ENCODE measurements at regions not wholly inside any gene's neighbourhood (a gene's known extent, or its start where the extent isn't known, plus 50 kb on each side); places are given as distances from the start of the nearest gene placed in this dataset.

GRCh38 chr13:110773480-110773879, 60.0 kb downstream of the ING1 start:
- no peak for DNase-seq

GRCh38 chr13:110774051-110774450, 60.6 kb downstream of the ING1 start:
- DNase-seq: no peak

- DNase-seq: no peak
Observed at GRCh38 chr13:110774490-110774889, 61.0 kb downstream of the ING1 start.

- DNase-seq: no peak
Observed at GRCh38 chr13:110775576-110775975, 62.1 kb downstream of the ING1 start.

GRCh38 chr13:110777251-110777820, 63.8 kb downstream of the ING1 start:
- no peak for DNase-seq

- no peak for DNase-seq
Observed at GRCh38 chr13:110779022-110779421, 65.5 kb downstream of the ING1 start.

- no peak for DNase-seq
Observed at GRCh38 chr13:110780422-110780821, 66.9 kb downstream of the ING1 start.

GRCh38 chr13:110782185-110782584, 68.7 kb downstream of the ING1 start:
- no peak for DNase-seq

- no peak for DNase-seq
Observed at GRCh38 chr13:110784704-110785103, 71.2 kb downstream of the ING1 start.

- no peak for DNase-seq
Observed at GRCh38 chr13:110788778-110789177, 75.3 kb downstream of the ING1 start.

GRCh38 chr13:110789871-110790270, 76.4 kb downstream of the ING1 start:
- no peak for DNase-seq

GRCh38 chr13:110790371-110790770, 76.9 kb downstream of the ING1 start:
- no peak for DNase-seq

- DNase-seq: no peak
Observed at GRCh38 chr13:110794209-110794608, 80.7 kb downstream of the ING1 start.

GRCh38 chr13:110797230-110797877, 83.9 kb downstream of the ING1 start:
- no peak for DNase-seq

GRCh38 chr13:110798081-110798994, 84.8 kb downstream of the ING1 start:
- DNase-seq: no peak

GRCh38 chr13:110799246-110800236, 86.0 kb downstream of the ING1 start:
- DNase-seq: no peak

- no peak for DNase-seq
Observed at GRCh38 chr13:110801044-110801443, 87.5 kb downstream of the ING1 start.

- no peak for DNase-seq
Observed at GRCh38 chr13:110802260-110802659, 88.8 kb downstream of the ING1 start.

- DNase-seq: no peak
Observed at GRCh38 chr13:110806636-110807035, 93.1 kb downstream of the ING1 start.

GRCh38 chr13:110807546-110807945, 94.0 kb downstream of the ING1 start:
- no peak for DNase-seq

- no peak for DNase-seq
Observed at GRCh38 chr13:110808138-110808537, 94.6 kb downstream of the ING1 start.

GRCh38 chr13:110809871-110810486, 96.5 kb downstream of the ING1 start:
- DNase-seq: no peak

All from NCI-H1092 treated with DMSO at 0.1 percent for 48 hours (cell line).